NT2/D1 (cell line): ENCODE measurements at regions not wholly inside any gene's neighbourhood (a gene's known extent, or its start where the extent isn't known, plus 50 kb on each side); places are given as distances from the start of the nearest gene placed in this dataset.

Experiments
- SUZ12 ChIP-seq: IDR thresholded peaks from 2 replicates; pipeline ENCODE4 v1.6.1; 2011; ENCODE audit not compliant: insufficient read length, insufficient read depth; ENCODE audit errors: extremely low read depth
- YY1 ChIP-seq: IDR thresholded peaks from 2 replicates; pipeline ENCODE4 v1.6.1; 2011; ENCODE audit not compliant: insufficient read length, insufficient read depth
- ZNF274 ChIP-seq: IDR thresholded peaks from 2 replicates; pipeline ENCODE4 v1.6.1; 2011; ENCODE audit warnings: mild to moderate bottlenecking, low read depth, low read length

- no peak for TF ChIP-seq YY1
- TF ChIP-seq ZNF274 = no peak
- TF ChIP-seq SUZ12 = no peak
Observed at GRCh38 chr16:60295451-60295850, 1561.3 kb upstream of the GOT2 start.
